HG03097 (cell line): ENCODE measurements at regions not wholly inside any gene's neighbourhood (a gene's known extent, or its start where the extent isn't known, plus 50 kb on each side); places are given as distances from the start of the nearest gene placed in this dataset.

Experiments
- ATAC-seq: cut with Tn5 transposase; IDR thresholded peaks from one replicate; pipeline ENCODE4 v1.9.1; 2021; ENCODE audit not compliant: unreplicated experiment, low FRiP score

- ATAC-seq: no peak
These were observed 128.5 kb upstream of the SYNDIG1 start for GRCh38 chr20:24340933-24341332.

- ATAC-seq: no peak
These were observed 130.2 kb upstream of the SYNDIG1 start for GRCh38 chr20:24339210-24339641.

GRCh38 chr20:24337551-24337950, 131.9 kb upstream of the SYNDIG1 start:
- ATAC-seq: no peak

GRCh38 chr20:24337069-24337468, 132.4 kb upstream of the SYNDIG1 start:
- no peak for ATAC-seq

GRCh38 chr20:24334830-24335229, 134.6 kb upstream of the SYNDIG1 start:
- ATAC-seq: no peak

- no peak for ATAC-seq
These were observed 136.5 kb upstream of the SYNDIG1 start for GRCh38 chr20:24332956-24333355.

GRCh38 chr20:24331939-24332338, 137.5 kb upstream of the SYNDIG1 start:
- no peak for ATAC-seq

- ATAC-seq: no peak
These were observed 140.5 kb upstream of the SYNDIG1 start for GRCh38 chr20:24328901-24329300.

GRCh38 chr20:24321973-24322372, 147.5 kb upstream of the SYNDIG1 start:
- no peak for ATAC-seq

GRCh38 chr20:24318569-24319352, 150.7 kb upstream of the SYNDIG1 start:
- ATAC-seq: no peak

GRCh38 chr20:24317224-24317623, 152.2 kb upstream of the SYNDIG1 start:
- no peak for ATAC-seq

- ATAC-seq: no peak
These were observed 152.7 kb upstream of the SYNDIG1 start for GRCh38 chr20:24316731-24317130.

GRCh38 chr20:24314053-24314452, 155.4 kb upstream of the SYNDIG1 start:
- ATAC-seq: no peak

- ATAC-seq: no peak
These were observed 159.8 kb upstream of the SYNDIG1 start for GRCh38 chr20:24309596-24309995.

GRCh38 chr20:24305371-24305770, 164.1 kb upstream of the SYNDIG1 start:
- no peak for ATAC-seq

- no peak for ATAC-seq
These were observed 165.1 kb upstream of the SYNDIG1 start for GRCh38 chr20:24304291-24304690.

- ATAC-seq: no peak
These were observed 165.8 kb upstream of the SYNDIG1 start for GRCh38 chr20:24303393-24304170.

GRCh38 chr20:24297993-24298392, 171.4 kb upstream of the SYNDIG1 start:
- ATAC-seq: no peak

- ATAC-seq: no peak
These were observed 172.8 kb upstream of the SYNDIG1 start for GRCh38 chr20:24296477-24297261.

GRCh38 chr20:24291014-24291413, 178.4 kb upstream of the SYNDIG1 start:
- no peak for ATAC-seq
